Uterus (tissue), 2 donors: ENCODE measurements at regions not wholly inside any gene's neighbourhood (a gene's known extent, or its start where the extent isn't known, plus 50 kb on each side); places are given as distances from the start of the nearest gene placed in this dataset.

ENCODE experiments used
- CTCF ChIP-seq, 4 experiments: fragments of 200-600 bp in 2 of 4; fragments of 450-650 bp in 2 of 4; sonication (generic) in 2 of 4; IDR thresholded peaks; one replicate each; pipeline ENCODE4 v1.5.1; 2016 to 2019; ENCODE audit warnings: antibody characterized with exemption in 4 of 4, mild to moderate bottlenecking in 2 of 4, moderate library complexity in 1 of 4
- POLR2A ChIP-seq, 2 donors: fragments of 450-650 bp; IDR thresholded peaks; one replicate each; pipeline ENCODE4 v1.6.1; 2016; ENCODE audit warnings: antibody characterized with exemption in 2 of 2, mild to moderate bottlenecking in 1 of 2, moderate library complexity in 1 of 2

- TF ChIP-seq CTCF (IDR thresholded peaks at IDR 0.05) (no peak), POLR2A (IDR thresholded peaks at IDR 0.05) (no peak)
These were observed 81.1 kb downstream of the MAFB start for GRCh38 chr20:40607927-40608326.
